Vagina (tissue), 2 donors: ENCODE measurements at regions not wholly inside any gene's neighbourhood (a gene's known extent, or its start where the extent isn't known, plus 50 kb on each side); places are given as distances from the start of the nearest gene placed in this dataset.

ENCODE experiments used
- DNase-seq, 2 donors: peaks; one replicate each; pipeline ENCODE4 v3.0.0-alpha.2; 2017; ENCODE audit errors: extremely low spot score in 2 of 2
- H3K27ac ChIP-seq: fragments of 200-600 bp; sonication (generic); one replicate; pipeline ENCODE4 v1.5.1; 2019
- H3K27me3 ChIP-seq: fragments of 200-600 bp; sonication (generic); one replicate; pipeline ENCODE4 v1.5.1; 2019
- H3K36me3 ChIP-seq, 2 donors: fragments of 200-600 bp; sonication (generic); one replicate each; pipeline ENCODE4 v1.5.1; 2017 to 2019
- H3K4me1 ChIP-seq: fragments of 200-600 bp; sonication (generic); one replicate; pipeline ENCODE4 v1.5.1; 2019
- H3K4me3 ChIP-seq, 2 donors: fragments of 200-600 bp; sonication (generic); 1 replicate in 1 of 2; 2 replicates in 1 of 2; pipeline ENCODE4 v1.5.1; 2016 to 2019
- H3K9me3 ChIP-seq: fragments of 200-600 bp; sonication (generic); one replicate; pipeline ENCODE4 v1.5.1; 2019
- POLR2A ChIP-seq, 2 donors: fragments of 450-650 bp; IDR thresholded peaks; one replicate each; pipeline ENCODE4 v1.6.1; 2017; ENCODE audit warnings: antibody characterized with exemption in 2 of 2, mild to moderate bottlenecking in 2 of 2, moderate library complexity in 2 of 2
- POLR2AphosphoS5 ChIP-seq, 2 donors: sonication (generic); formaldehyde crosslinking; IDR thresholded peaks; one replicate each; pipeline ENCODE4 v1.9.0; 2017; ENCODE audit warnings: antibody characterized with exemption in 2 of 2, mild to moderate bottlenecking in 2 of 2, low read depth in 1 of 2; ENCODE audit not compliant: insufficient read depth in 1 of 2
- intact Hi-C: fragments of 100-400 bp; cut with DNase I; formaldehyde crosslinking; loops from one replicate; pipeline ENCODE4 v1.15.1; 2023
- TF ChIP-seq, protein P1 (sequence below), 3 experiments: fragments of 450-650 bp in 2 of 3; fragments of 200-600 bp in 1 of 3; sonication (generic) in 1 of 3; IDR thresholded peaks; one replicate each; pipeline ENCODE4 v1.5.1; 2017 to 2019; ENCODE audit warnings: antibody characterized with exemption in 3 of 3, mild to moderate bottlenecking in 2 of 3, moderate library complexity in 2 of 3

DNA sequence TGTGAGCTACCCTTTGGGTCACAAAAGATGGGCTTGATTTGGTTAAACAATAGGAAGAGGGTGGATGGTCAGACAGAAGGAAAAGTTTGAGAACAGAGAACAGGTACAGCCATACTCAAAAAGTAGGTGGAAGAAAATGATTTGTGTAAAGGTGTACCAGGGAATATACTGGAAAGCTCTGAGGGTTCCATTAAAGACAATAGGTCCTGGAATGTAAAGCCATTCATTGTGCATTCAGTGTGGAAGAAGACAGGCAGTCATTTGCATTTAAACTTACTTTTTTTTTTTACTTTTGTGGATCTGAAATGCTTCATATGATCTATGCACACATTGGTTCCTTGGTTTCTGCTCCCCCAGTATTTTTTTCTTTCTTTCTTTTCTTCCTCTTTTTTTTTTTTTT, 581.4 kb upstream of the PIK3C3 start:
- H3K4me3 ChIP-seq, result no peak overlapping the region
- H3K36me3 ChIP-seq, result no peaks in the 10 kb centered on the region
- intact Hi-C loops, result no loop called here
- H3K27me3 ChIP-seq, result no peaks in the 10 kb centered on the region
- no peaks in the 10 kb centered on the region for H3K4me1 ChIP-seq
- no peak for TF ChIP-seq POLR2A (IDR thresholded peaks at IDR 0.05)
- TF ChIP-seq, protein P1, sequence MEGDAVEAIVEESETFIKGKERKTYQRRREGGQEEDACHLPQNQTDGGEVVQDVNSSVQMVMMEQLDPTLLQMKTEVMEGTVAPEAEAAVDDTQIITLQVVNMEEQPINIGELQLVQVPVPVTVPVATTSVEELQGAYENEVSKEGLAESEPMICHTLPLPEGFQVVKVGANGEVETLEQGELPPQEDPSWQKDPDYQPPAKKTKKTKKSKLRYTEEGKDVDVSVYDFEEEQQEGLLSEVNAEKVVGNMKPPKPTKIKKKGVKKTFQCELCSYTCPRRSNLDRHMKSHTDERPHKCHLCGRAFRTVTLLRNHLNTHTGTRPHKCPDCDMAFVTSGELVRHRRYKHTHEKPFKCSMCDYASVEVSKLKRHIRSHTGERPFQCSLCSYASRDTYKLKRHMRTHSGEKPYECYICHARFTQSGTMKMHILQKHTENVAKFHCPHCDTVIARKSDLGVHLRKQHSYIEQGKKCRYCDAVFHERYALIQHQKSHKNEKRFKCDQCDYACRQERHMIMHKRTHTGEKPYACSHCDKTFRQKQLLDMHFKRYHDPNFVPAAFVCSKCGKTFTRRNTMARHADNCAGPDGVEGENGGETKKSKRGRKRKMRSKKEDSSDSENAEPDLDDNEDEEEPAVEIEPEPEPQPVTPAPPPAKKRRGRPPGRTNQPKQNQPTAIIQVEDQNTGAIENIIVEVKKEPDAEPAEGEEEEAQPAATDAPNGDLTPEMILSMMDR (IDR thresholded peaks at IDR 0.05), result no peak
- no peak for TF ChIP-seq POLR2AphosphoS5 (IDR thresholded peaks at IDR 0.05; ENCODE audit: insufficient read depth in 1 of 2, low read depth in 1 of 2)
- no peak for DNase-seq
- H3K9me3 ChIP-seq, result no peaks in the 10 kb centered on the region
- H3K27ac ChIP-seq, result no peak overlapping the region

DNA sequence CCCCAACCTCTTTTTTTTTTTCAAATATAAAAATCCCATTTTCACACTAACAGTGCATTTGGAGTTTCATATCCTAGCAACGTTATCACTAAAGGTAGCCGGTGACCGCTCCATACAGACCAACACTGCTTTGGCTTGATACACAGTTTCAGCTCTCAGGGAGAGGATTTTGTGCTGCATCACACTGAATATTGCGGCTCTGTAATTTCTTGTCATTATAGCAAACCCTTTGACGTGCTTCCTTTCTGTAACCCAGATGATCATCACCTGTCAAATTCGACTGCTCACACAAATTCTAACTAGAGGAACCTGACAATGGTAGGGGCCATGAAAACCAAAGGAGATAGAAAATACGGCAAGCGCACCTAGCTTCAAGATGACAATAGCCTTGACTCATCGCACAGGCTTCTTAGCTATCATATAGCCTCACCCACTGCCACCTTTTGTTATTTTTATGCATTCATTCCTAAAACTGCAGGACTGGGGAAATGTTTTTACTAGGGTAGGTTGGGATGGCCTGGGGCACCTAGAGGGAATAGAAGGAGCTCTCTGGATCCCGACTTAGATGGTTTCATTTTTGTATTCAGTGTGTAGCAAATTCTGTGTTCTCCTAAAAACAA, 582.9 kb upstream of the PIK3C3 start:
- Histone ChIP-seq H3K27ac (no peak overlapping the region), H3K4me3 (no peak overlapping the region), H3K9me3 (no peaks in the 10 kb centered on the region), H3K27me3 (no peaks in the 10 kb centered on the region), H3K4me1 (no peaks in the 10 kb centered on the region), H3K36me3 (no peaks in the 10 kb centered on the region)
- no peak for DNase-seq
- intact Hi-C loops, result no loop called here
- TF ChIP-seq, protein P1 (IDR thresholded peaks at IDR 0.05), result no peak
- TF ChIP-seq POLR2AphosphoS5 (IDR thresholded peaks at IDR 0.05; ENCODE audit: insufficient read depth in 1 of 2, low read depth in 1 of 2) (no peak), POLR2A (IDR thresholded peaks at IDR 0.05) (no peak)

- no peak for TF ChIP-seq POLR2AphosphoS5 (IDR thresholded peaks at IDR 0.05; ENCODE audit: insufficient read depth in 1 of 2, low read depth in 1 of 2)
- no peak for TF ChIP-seq POLR2A (IDR thresholded peaks at IDR 0.05)
- TF ChIP-seq, protein P1 (IDR thresholded peaks at IDR 0.05), result no peak
- DNase-seq, result no peak
- no peaks in the 10 kb centered on the region for H3K4me1 ChIP-seq
- no peaks in the 10 kb centered on the region for H3K36me3 ChIP-seq
- H3K27me3 ChIP-seq, result no peaks in the 10 kb centered on the region
- H3K4me3 ChIP-seq, result no peak overlapping the region
- no peak overlapping the region for H3K27ac ChIP-seq
- intact Hi-C loops, result no loop called here
- H3K9me3 ChIP-seq, result no peaks in the 10 kb centered on the region
Observed at GRCh38 chr18:41371156-41372045, 583.6 kb upstream of the PIK3C3 start.

DNA sequence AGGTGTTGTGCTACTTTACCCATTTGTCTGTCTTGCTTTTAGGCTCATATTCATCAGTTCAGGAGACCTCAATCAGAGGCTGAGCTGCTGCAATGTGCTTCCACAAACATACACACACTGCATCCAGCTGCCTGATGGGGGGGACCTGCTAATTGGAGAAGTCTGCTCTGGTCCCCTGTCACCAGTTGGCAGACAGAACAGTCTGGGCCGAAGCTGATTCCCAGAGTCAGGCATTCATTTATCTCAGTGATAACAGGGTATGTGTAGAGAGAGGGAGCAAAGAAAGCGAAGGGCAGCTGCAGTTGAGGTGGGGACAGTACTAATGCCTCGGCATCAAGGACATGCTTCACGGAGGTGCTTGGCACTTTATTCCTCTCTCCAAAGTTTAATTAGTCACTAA, 584.3 kb upstream of the PIK3C3 start:
- no peak for DNase-seq
- no peaks in the 10 kb centered on the region for H3K36me3 ChIP-seq
- no peaks in the 10 kb centered on the region for H3K9me3 ChIP-seq
- no peaks in the 10 kb centered on the region for H3K27me3 ChIP-seq
- intact Hi-C loops, result no loop called here
- TF ChIP-seq POLR2A (IDR thresholded peaks at IDR 0.05) (no peak), POLR2AphosphoS5 (IDR thresholded peaks at IDR 0.05; ENCODE audit: insufficient read depth in 1 of 2, low read depth in 1 of 2) (no peak)
- TF ChIP-seq, protein P1 (IDR thresholded peaks at IDR 0.05), result no peak
- H3K4me3 ChIP-seq, result no peak overlapping the region
- no peak overlapping the region for H3K27ac ChIP-seq
- no peaks in the 10 kb centered on the region for H3K4me1 ChIP-seq

- TF ChIP-seq POLR2A (IDR thresholded peaks at IDR 0.05) (no peak), POLR2AphosphoS5 (IDR thresholded peaks at IDR 0.05; ENCODE audit: insufficient read depth in 1 of 2, low read depth in 1 of 2) (no peak)
- TF ChIP-seq, protein P1 (IDR thresholded peaks at IDR 0.05), result no peak
- Histone ChIP-seq H3K9me3 (no peaks in the 10 kb centered on the region), H3K4me1 (no peaks in the 10 kb centered on the region), H3K36me3 (no peaks in the 10 kb centered on the region), H3K4me3 (no peak overlapping the region), H3K27me3 (no peaks in the 10 kb centered on the region), H3K27ac (no peak overlapping the region)
- intact Hi-C loops, result no loop called here
- no peak for DNase-seq
Observed at GRCh38 chr18:41357708-41358107, 597.3 kb upstream of the PIK3C3 start.
